OCI-M2 (cell line): ENCODE measurements at regions not wholly inside any gene's neighbourhood (a gene's known extent, or its start where the extent isn't known, plus 50 kb on each side); places are given as distances from the start of the nearest gene placed in this dataset.
"Not testable (repeated sequence)": the region's sequence is repeated elsewhere in the genome, so short reads cannot be mapped to it uniquely, and the experiment has no call there.

Experiments used
- DNase-seq: peaks from one replicate; lab custom pipeline; 2025; ENCODE audit not compliant: unreplicated experiment; lab: John Stamatoyannopoulos, UW

- DNase-seq: no peak
Measured at GRCh38 chr2:146392186-146392585, 1452.6 kb upstream of the ACVR2A start.

GRCh38 chr2:146388757-146389156 is 1456.1 kb upstream of the ACVR2A start:
- DNase-seq: no peak

- no peak for DNase-seq
Measured at GRCh38 chr2:146386096-146386495, 1458.7 kb upstream of the ACVR2A start.

GRCh38 chr2:146385031-146385430 is 1459.8 kb upstream of the ACVR2A start:
- DNase-seq: no peak

GRCh38 chr2:146376511-146377064 is 1468.2 kb upstream of the ACVR2A start:
- no peak for DNase-seq

- no peak for DNase-seq
Measured at GRCh38 chr2:146374505-146374904, 1470.3 kb upstream of the ACVR2A start.

GRCh38 chr2:146371364-146371763 is 1473.5 kb upstream of the ACVR2A start:
- DNase-seq: not testable (repeated sequence)

DNA sequence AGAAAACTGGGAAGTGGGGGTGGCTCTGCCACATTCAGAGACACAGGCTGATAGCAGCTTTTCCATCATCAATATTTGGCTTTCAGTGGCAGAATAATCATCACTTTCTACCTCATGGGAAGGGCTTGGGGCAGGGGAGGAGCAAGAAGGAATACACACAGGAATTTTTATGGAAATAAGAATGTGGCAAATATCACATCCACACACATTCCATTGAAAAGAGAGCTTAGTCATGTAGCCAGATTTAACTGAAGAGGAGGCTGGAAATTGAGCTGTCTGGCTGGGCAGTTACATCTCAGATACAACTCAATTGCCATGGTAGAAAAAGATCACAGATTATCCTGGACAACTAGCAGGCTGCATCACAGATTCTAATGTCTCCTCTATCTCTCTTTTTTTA is 1474.0 kb upstream of the ACVR2A start:
- no peak for DNase-seq

DNA sequence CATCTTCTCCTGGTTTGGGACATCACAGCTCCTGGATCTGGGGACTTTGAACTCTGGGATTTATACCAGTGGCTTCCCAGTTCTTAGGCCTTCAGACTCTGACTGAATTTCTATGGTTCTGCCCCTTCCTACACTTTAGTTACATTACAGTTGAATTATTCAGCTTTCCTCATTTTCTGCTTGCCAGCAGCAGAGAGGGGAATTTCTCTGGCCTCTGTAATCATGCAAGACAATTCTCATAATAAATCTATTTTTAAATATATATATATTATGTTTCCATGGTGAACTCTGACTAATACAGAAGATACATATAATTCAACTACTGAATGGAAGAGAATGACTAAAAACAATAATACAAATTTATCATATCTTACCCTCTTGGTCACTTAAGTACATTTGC is 1478.6 kb upstream of the ACVR2A start:
- no peak for DNase-seq

GRCh38 chr2:146365041-146365440 is 1479.8 kb upstream of the ACVR2A start:
- DNase-seq: no peak

- DNase-seq: no peak
Measured at GRCh38 chr2:146363731-146364130, 1481.1 kb upstream of the ACVR2A start.

DNA sequence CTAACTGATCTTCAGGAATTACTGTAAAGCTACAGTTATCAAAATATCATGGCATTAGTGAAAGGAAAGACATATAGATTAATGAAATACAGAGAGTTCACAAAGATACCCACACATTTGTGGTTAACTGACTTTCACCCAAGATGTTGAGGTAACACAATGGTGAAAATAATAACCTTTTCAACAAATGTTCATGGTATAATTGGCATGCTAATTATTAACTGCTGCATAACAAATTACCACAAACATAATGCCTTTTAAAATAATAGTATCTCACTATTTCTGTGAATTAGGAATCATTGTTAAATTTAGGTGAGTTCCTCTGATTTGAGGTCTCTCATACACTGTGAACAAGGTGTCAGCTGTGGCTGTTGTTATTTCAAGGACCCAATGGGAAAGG is 1493.1 kb upstream of the ACVR2A start:
- no peak for DNase-seq

GRCh38 chr2:146349334-146349733 is 1495.5 kb upstream of the ACVR2A start:
- no peak for DNase-seq

DNA sequence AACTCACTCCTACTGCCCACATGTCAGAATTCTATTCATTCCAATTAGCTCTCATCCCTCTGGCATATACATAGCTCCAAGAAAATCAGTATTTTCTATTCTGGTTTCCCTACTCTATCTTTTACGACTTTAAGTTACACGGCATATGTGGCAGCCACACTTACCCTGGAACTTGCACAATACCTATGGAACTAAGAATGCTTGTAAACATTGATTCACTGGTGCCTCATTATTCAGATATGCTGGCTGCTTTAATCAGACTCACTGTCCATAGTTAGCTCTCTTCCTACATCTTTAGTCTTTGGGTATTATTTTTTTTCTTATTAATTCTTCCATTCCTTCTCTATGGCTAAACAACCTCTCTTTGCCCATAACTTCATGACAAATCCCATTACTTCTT is 1519.9 kb upstream of the ACVR2A start:
- no peak for DNase-seq

- no peak for DNase-seq
Measured at GRCh38 chr2:146323564-146323963, 1521.3 kb upstream of the ACVR2A start.

DNA sequence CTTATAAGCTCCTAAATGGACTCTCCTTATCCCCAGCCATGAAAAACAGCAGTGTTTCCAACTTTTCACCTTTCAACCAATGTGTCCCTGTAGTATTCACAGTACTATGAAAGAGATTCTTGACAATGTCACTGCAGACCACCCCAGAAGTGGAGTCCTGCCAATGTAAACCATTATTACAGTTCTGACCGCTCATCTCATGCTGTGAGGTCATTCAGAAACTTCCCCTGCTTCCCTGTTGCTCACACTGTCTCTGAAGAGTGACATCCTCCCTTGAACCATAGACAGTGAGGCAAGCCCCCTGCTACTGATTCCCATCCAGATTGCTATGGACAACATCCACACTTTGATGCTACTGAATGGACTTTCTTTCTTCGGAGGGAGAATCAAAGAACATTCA is 1523.7 kb upstream of the ACVR2A start:
- no peak for DNase-seq

- DNase-seq: no peak
Measured at GRCh38 chr2:146317959-146318358, 1526.9 kb upstream of the ACVR2A start.

DNA sequence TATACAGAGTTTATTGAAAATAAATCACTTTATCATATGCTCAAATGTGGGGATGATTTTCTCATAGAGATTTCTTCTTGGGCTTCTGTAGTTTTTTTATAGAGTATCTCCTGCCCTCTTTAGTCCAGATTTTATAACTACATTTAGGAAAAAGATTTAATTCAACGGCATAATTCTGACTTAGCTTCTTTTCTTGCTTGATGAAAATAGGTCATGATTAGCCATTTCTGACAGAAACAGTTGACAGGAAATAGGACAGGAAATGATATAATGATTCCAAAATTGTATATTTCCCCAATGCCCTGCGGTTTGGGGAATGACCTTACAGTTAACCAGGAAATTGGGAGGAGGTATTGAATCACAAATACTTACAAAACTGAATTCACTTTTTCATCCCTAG is 1531.9 kb upstream of the ACVR2A start:
- no peak for DNase-seq

- DNase-seq: no peak
Measured at GRCh38 chr2:146305164-146305563, 1539.7 kb upstream of the ACVR2A start.

- DNase-seq: no peak
Measured at GRCh38 chr2:146301287-146301686, 1543.5 kb upstream of the ACVR2A start.

DNA sequence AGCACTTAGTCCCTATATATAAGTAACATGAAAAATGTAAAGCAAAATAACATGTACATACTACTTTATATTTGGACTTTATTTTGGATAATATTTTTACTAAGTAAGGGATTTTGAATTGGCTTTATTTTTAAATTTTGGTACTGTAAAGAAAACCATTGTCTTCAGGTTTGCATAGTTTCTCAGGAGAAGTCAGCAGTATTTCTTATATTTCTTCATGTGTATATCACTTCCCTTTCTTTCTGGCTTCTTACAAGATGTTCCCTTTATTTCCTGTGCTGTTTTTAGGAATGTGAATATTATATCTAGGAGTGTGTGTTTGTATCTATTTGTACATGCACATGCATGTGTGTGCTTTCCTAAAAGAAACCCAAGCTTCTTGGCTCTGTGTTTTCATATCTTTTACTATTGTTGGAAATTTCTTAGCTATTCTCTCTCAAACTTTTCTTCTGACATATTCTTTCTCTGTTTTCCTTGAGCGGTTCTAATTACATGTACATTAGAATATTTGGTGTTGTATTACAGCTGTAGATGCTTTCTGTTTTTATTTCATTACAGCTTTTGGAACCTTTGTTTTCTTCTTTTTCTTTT is 1549.7 kb upstream of the ACVR2A start:
- no peak for DNase-seq

GRCh38 chr2:146287281-146287680 is 1557.5 kb upstream of the ACVR2A start:
- no peak for DNase-seq

DNA sequence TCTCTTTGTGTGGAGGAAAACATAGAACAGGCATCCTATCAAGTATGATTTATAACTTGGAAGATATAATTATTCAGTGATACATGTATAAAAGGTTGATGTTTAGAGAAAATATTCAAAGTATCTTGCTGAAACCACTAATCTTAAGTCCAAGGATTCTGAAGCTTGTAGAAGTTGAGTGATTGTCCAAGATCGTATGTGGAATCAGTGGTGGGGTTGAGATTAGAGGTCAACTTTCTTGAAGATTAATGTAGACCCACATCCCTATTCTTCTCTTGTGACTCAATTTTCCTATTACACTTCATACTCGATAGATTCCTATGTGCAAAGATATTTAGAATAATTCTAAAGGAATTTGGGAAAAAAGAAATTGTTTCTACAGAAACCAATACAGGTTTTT is 1565.9 kb upstream of the ACVR2A start:
- no peak for DNase-seq
